Progenitor cell of endocrine pancreas (in vitro differentiated cells): ENCODE measurements at regions not wholly inside any gene's neighbourhood (a gene's known extent, or its start where the extent isn't known, plus 50 kb on each side); places are given as distances from the start of the nearest gene placed in this dataset.

Experiments used
- DNase-seq: peaks from one replicate; pipeline ENCODE4 v3.0.0; 2021; ENCODE audit warnings: low spot score; ENCODE audit not compliant: unreplicated experiment
- H3K27ac Mint-ChIP-seq: 2 replicates; pipeline ENCODE4 v1.8.0; 2021; ENCODE audit warnings: mild to moderate bottlenecking, moderate library complexity, mixed read lengths
- H3K27me3 Mint-ChIP-seq: 2 replicates; pipeline ENCODE4 v1.8.0; 2021; ENCODE audit warnings: mixed read lengths
- H3K36me3 Mint-ChIP-seq: 2 replicates; pipeline ENCODE4 v1.8.0; 2022; ENCODE audit warnings: mixed read lengths; ENCODE audit not compliant: insufficient read depth
- H3K4me1 Mint-ChIP-seq: 2 replicates; pipeline ENCODE4 v1.8.0; 2021; ENCODE audit warnings: low read depth, mixed read lengths
- H3K4me3 Mint-ChIP-seq: 2 replicates; pipeline ENCODE4 v1.8.0; 2021; ENCODE audit warnings: low read depth, mild to moderate bottlenecking, moderate library complexity, mixed read lengths
- H3K9me3 Mint-ChIP-seq: 2 replicates; pipeline ENCODE4 v1.8.0; 2021; ENCODE audit warnings: low read depth, mixed read lengths
- CTCF ChIP-seq: fragments of 200-600 bp; sonication (generic); IDR thresholded peaks from one replicate; pipeline ENCODE4 v1.5.0; 2021; ENCODE audit warnings: antibody characterized with exemption, mild to moderate bottlenecking; ENCODE audit not compliant: unreplicated experiment

- Mint-ChIP-seq H3K36me3 (no peaks in the 10 kb centered on the region), H3K27ac (no peak overlapping the region), H3K27me3 (peaks cover 73% of the 10 kb centered on the region), H3K4me3 (no peak overlapping the region), H3K9me3 (no peaks in the 10 kb centered on the region), H3K4me1 (no peaks in the 10 kb centered on the region)
- TF ChIP-seq CTCF, result no peak
- no peak for DNase-seq
Measured at GRCh38 chr20:56976336-56976735, 290.1 kb downstream of the BMP7 start.

GRCh38 chr20:56978475-56978874 is 288.0 kb downstream of the BMP7 start:
- H3K4me1 Mint-ChIP-seq, result no peaks in the 10 kb centered on the region
- DNase-seq, result no peak
- H3K27ac Mint-ChIP-seq, result no peak overlapping the region
- no peaks in the 10 kb centered on the region for H3K9me3 Mint-ChIP-seq
- no peak for TF ChIP-seq CTCF
- no peak overlapping the region for H3K4me3 Mint-ChIP-seq
- H3K27me3 Mint-ChIP-seq, result peaks cover 58% of the 10 kb centered on the region
- H3K36me3 Mint-ChIP-seq, result no peaks in the 10 kb centered on the region

GRCh38 chr20:56979125-56979524 is 287.3 kb downstream of the BMP7 start:
- no peaks in the 10 kb centered on the region for H3K4me1 Mint-ChIP-seq
- H3K4me3 Mint-ChIP-seq, result no peak overlapping the region
- TF ChIP-seq CTCF, result no peak
- H3K27me3 Mint-ChIP-seq, result peaks cover 51% of the 10 kb centered on the region
- peaks cover 2% of the 10 kb centered on the region for H3K9me3 Mint-ChIP-seq
- DNase-seq, result no peak
- no peaks in the 10 kb centered on the region for H3K36me3 Mint-ChIP-seq
- H3K27ac Mint-ChIP-seq, result no peak overlapping the region

GRCh38 chr20:56981301-56981700 is 285.1 kb downstream of the BMP7 start:
- no peak overlapping the region for H3K27ac Mint-ChIP-seq
- H3K27me3 Mint-ChIP-seq, result peaks cover 30% of the 10 kb centered on the region
- no peak for DNase-seq
- no peak overlapping the region for H3K4me3 Mint-ChIP-seq
- H3K4me1 Mint-ChIP-seq, result no peaks in the 10 kb centered on the region
- no peaks in the 10 kb centered on the region for H3K36me3 Mint-ChIP-seq
- peaks cover 11% of the 10 kb centered on the region for H3K9me3 Mint-ChIP-seq
- TF ChIP-seq CTCF, result no peak

GRCh38 chr20:56983813-56984212 is 282.6 kb downstream of the BMP7 start:
- H3K27me3 Mint-ChIP-seq, result peaks cover 25% of the 10 kb centered on the region
- no peaks in the 10 kb centered on the region for H3K4me1 Mint-ChIP-seq
- H3K27ac Mint-ChIP-seq, result no peak overlapping the region
- no peak for TF ChIP-seq CTCF
- H3K36me3 Mint-ChIP-seq, result no peaks in the 10 kb centered on the region
- no peak for DNase-seq
- H3K9me3 Mint-ChIP-seq, result peaks cover 11% of the 10 kb centered on the region
- H3K4me3 Mint-ChIP-seq, result no peak overlapping the region
